ENCODE measurements at regions not wholly inside any gene's neighbourhood (a gene's known extent, or its start where the extent isn't known, plus 50 kb on each side); places are given as distances from the start of the nearest gene placed in this dataset.

- H3F3A ChIP-seq (ENCODE audit: insufficient read depth, low read length): no peaks in the 10 kb centered on the region
- no peak overlapping the region for H3K27ac ChIP-seq (ENCODE audit: low read depth, low read length, poor library complexity, severe bottlenecking)
- no peaks in the 10 kb centered on the region for H3K36me3 ChIP-seq (ENCODE audit: insufficient read depth, low read length)
- no peaks in the 10 kb centered on the region for H4K20me1 ChIP-seq (ENCODE audit: insufficient read depth, low read length)
- H3K9me3 ChIP-seq (ENCODE audit: low read length): no peaks in the 10 kb centered on the region
- no peak overlapping the region for H3K4me3 ChIP-seq (ENCODE audit: low read depth, low read length, poor library complexity, severe bottlenecking)
- no peaks in the 10 kb centered on the region for H3K27me3 ChIP-seq (ENCODE audit: insufficient read depth, low read length)
- no peak overlapping the region for H3K9ac ChIP-seq (ENCODE audit: low read length)
- no peaks in the 10 kb centered on the region for H3K9me2 ChIP-seq (ENCODE audit: low read depth, low read length)
- no peak for TF ChIP-seq EZH2 (IDR thresholded peaks at IDR 0.05; ENCODE audit: borderline replicate concordance, low read length)
- TF ChIP-seq, protein P1, sequence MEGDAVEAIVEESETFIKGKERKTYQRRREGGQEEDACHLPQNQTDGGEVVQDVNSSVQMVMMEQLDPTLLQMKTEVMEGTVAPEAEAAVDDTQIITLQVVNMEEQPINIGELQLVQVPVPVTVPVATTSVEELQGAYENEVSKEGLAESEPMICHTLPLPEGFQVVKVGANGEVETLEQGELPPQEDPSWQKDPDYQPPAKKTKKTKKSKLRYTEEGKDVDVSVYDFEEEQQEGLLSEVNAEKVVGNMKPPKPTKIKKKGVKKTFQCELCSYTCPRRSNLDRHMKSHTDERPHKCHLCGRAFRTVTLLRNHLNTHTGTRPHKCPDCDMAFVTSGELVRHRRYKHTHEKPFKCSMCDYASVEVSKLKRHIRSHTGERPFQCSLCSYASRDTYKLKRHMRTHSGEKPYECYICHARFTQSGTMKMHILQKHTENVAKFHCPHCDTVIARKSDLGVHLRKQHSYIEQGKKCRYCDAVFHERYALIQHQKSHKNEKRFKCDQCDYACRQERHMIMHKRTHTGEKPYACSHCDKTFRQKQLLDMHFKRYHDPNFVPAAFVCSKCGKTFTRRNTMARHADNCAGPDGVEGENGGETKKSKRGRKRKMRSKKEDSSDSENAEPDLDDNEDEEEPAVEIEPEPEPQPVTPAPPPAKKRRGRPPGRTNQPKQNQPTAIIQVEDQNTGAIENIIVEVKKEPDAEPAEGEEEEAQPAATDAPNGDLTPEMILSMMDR (IDR thresholded peaks at IDR 0.05; ENCODE audit: low read length): no peak
- no peak overlapping the region for H2AFZ ChIP-seq (ENCODE audit: low read length)
- no peaks in the 10 kb centered on the region for H3K4me1 ChIP-seq (ENCODE audit: insufficient read depth, low read length, severe bottlenecking)
- H3K4me2 ChIP-seq (ENCODE audit: low read length): no peak overlapping the region
- no peaks in the 10 kb centered on the region for H3K79me2 ChIP-seq (ENCODE audit: insufficient read depth, low read length)
These were observed 967.7 kb upstream of the AMELY start for GRCh38 chrY:7879245-7879644.

GRCh38 chrY:7878719-7879118 lies 967.2 kb upstream of the AMELY start:
- H3F3A ChIP-seq (ENCODE audit: insufficient read depth, low read length): no peaks in the 10 kb centered on the region
- H4K20me1 ChIP-seq (ENCODE audit: insufficient read depth, low read length): no peaks in the 10 kb centered on the region
- H3K9me2 ChIP-seq (ENCODE audit: low read depth, low read length): no peaks in the 10 kb centered on the region
- H3K4me1 ChIP-seq (ENCODE audit: insufficient read depth, low read length, severe bottlenecking): no peaks in the 10 kb centered on the region
- H3K79me2 ChIP-seq (ENCODE audit: insufficient read depth, low read length): no peaks in the 10 kb centered on the region
- H3K4me2 ChIP-seq (ENCODE audit: low read length): no peak overlapping the region
- no peak overlapping the region for H3K9ac ChIP-seq (ENCODE audit: low read length)
- no peaks in the 10 kb centered on the region for H3K27me3 ChIP-seq (ENCODE audit: insufficient read depth, low read length)
- TF ChIP-seq, protein P1 (IDR thresholded peaks at IDR 0.05; ENCODE audit: low read length): no peak
- no peak for TF ChIP-seq EZH2 (IDR thresholded peaks at IDR 0.05; ENCODE audit: borderline replicate concordance, low read length)
- H3K27ac ChIP-seq (ENCODE audit: low read depth, low read length, poor library complexity, severe bottlenecking): no peak overlapping the region
- H2AFZ ChIP-seq (ENCODE audit: low read length): no peak overlapping the region
- H3K9me3 ChIP-seq (ENCODE audit: low read length): no peaks in the 10 kb centered on the region
- no peak overlapping the region for H3K4me3 ChIP-seq (ENCODE audit: low read depth, low read length, poor library complexity, severe bottlenecking)
- H3K36me3 ChIP-seq (ENCODE audit: insufficient read depth, low read length): no peaks in the 10 kb centered on the region

- H3K36me3 ChIP-seq (ENCODE audit: insufficient read depth, low read length): no peaks in the 10 kb centered on the region
- H3K9me3 ChIP-seq (ENCODE audit: low read length): no peaks in the 10 kb centered on the region
- no peaks in the 10 kb centered on the region for H3F3A ChIP-seq (ENCODE audit: insufficient read depth, low read length)
- H2AFZ ChIP-seq (ENCODE audit: low read length): no peak overlapping the region
- H3K9ac ChIP-seq (ENCODE audit: low read length): no peak overlapping the region
- H3K4me2 ChIP-seq (ENCODE audit: low read length): no peak overlapping the region
- no peak for TF ChIP-seq EZH2 (IDR thresholded peaks at IDR 0.05; ENCODE audit: borderline replicate concordance, low read length)
- TF ChIP-seq, protein P1 (IDR thresholded peaks at IDR 0.05; ENCODE audit: low read length): no peak
- H4K20me1 ChIP-seq (ENCODE audit: insufficient read depth, low read length): no peaks in the 10 kb centered on the region
- H3K27ac ChIP-seq (ENCODE audit: low read depth, low read length, poor library complexity, severe bottlenecking): no peak overlapping the region
- H3K79me2 ChIP-seq (ENCODE audit: insufficient read depth, low read length): no peaks in the 10 kb centered on the region
- H3K4me1 ChIP-seq (ENCODE audit: insufficient read depth, low read length, severe bottlenecking): no peaks in the 10 kb centered on the region
- no peak overlapping the region for H3K4me3 ChIP-seq (ENCODE audit: low read depth, low read length, poor library complexity, severe bottlenecking)
- no peaks in the 10 kb centered on the region for H3K27me3 ChIP-seq (ENCODE audit: insufficient read depth, low read length)
- H3K9me2 ChIP-seq (ENCODE audit: low read depth, low read length): no peaks in the 10 kb centered on the region
These were observed 965.9 kb upstream of the AMELY start for GRCh38 chrY:7877458-7877857.
